Esophagus squamous epithelium (tissue), 4 donors: ENCODE measurements at regions not wholly inside any gene's neighbourhood (a gene's known extent, or its start where the extent isn't known, plus 50 kb on each side); places are given as distances from the start of the nearest gene placed in this dataset.

Experiments
- CTCF ChIP-seq, 6 experiments: fragments of 450-650 bp in 4 of 6; fragments of 200-600 bp in 2 of 6; sonication (generic) in 2 of 6; IDR thresholded peaks; one replicate each; pipeline ENCODE4 v1.5.1; 2016 to 2019; ENCODE audit warnings: antibody characterized with exemption in 6 of 6, mild to moderate bottlenecking in 4 of 6, moderate library complexity in 4 of 6
- POLR2A ChIP-seq, 4 donors: fragments of 450-650 bp; IDR thresholded peaks; one replicate each; pipeline ENCODE4 v1.6.1; 2017; ENCODE audit warnings: antibody characterized with exemption in 4 of 4, mild to moderate bottlenecking in 4 of 4, moderate library complexity in 3 of 4

- no peak for TF ChIP-seq CTCF (IDR thresholded peaks at IDR 0.05)
- TF ChIP-seq POLR2A (IDR thresholded peaks at IDR 0.05), result no peak
Measured at GRCh38 chr4:126346654-126347053, 1031.9 kb downstream of the FAT4 start.
